Lower lobe of right lung (tissue), 2 donors: ENCODE measurements at regions not wholly inside any gene's neighbourhood (a gene's known extent, or its start where the extent isn't known, plus 50 kb on each side); places are given as distances from the start of the nearest gene placed in this dataset.

Experiments used
- ATAC-seq, 2 donors: fragments of 200-7000 bp; cut with Tn5 transposase; one replicate each; pipeline ENCODE4 v1.9.1; 2020 to 2022; ENCODE audit warnings: mild to moderate bottlenecking in 2 of 2, moderate library complexity in 2 of 2
- DNase-seq: peaks from one replicate; pipeline ENCODE4 v3.0.0-alpha.2; 2020
- H3K27ac ChIP-seq: fragments of 200-600 bp; one replicate; pipeline ENCODE4 v1.8.0; 2022
- H3K27me3 ChIP-seq: fragments of 200-600 bp; one replicate; pipeline ENCODE4 v1.8.0; 2022; ENCODE audit warnings: low read depth
- H3K36me3 ChIP-seq: fragments of 200-600 bp; one replicate; pipeline ENCODE4 v1.8.0; 2022; ENCODE audit warnings: mild to moderate bottlenecking
- H3K4me1 ChIP-seq: fragments of 200-600 bp; one replicate; pipeline ENCODE4 v1.8.0; 2022
- H3K4me3 ChIP-seq: fragments of 200-600 bp; one replicate; pipeline ENCODE4 v1.8.0; 2022; ENCODE audit warnings: mild to moderate bottlenecking
- H3K9me3 ChIP-seq: fragments of 200-600 bp; one replicate; pipeline ENCODE4 v1.8.0; 2022
- CTCF ChIP-seq: fragments of 200-600 bp; IDR thresholded peaks from one replicate; pipeline ENCODE4 v1.8.0; 2022; ENCODE audit warnings: antibody characterized with exemption, mild to moderate bottlenecking
- intact Hi-C: fragments of 100-400 bp; cut with DNase I; formaldehyde crosslinking; loops from one replicate; pipeline ENCODE4 v1.11.0; 2022
- donor health status: DM: no; HTN: yes; CAD: no; lungs with severe emphysema.

GRCh38 chr2:120858361-120859106, 122.9 kb downstream of the GLI2 start:
- Histone ChIP-seq H3K36me3 (no peaks in the 10 kb centered on the region), H3K27me3 (no peaks in the 10 kb centered on the region), H3K4me3 (no peak overlapping the region), H3K9me3 (no peaks in the 10 kb centered on the region), H3K27ac (no peak overlapping the region), H3K4me1 (no peaks in the 10 kb centered on the region)
- intact Hi-C loops: no loop called here
- no peak for TF ChIP-seq CTCF
- DNase-seq (peak; percentile 24), ATAC-seq (no peak)

- Histone ChIP-seq H3K4me3 (no peak overlapping the region), H3K36me3 (no peaks in the 10 kb centered on the region), H3K9me3 (no peaks in the 10 kb centered on the region), H3K4me1 (no peaks in the 10 kb centered on the region), H3K27ac (no peak overlapping the region), H3K27me3 (no peaks in the 10 kb centered on the region)
- DNase-seq (no peak), ATAC-seq (no peak)
- TF ChIP-seq CTCF: no peak
- intact Hi-C loops: no loop called here
Measured at GRCh38 chr2:120859128-120859527, 123.5 kb downstream of the GLI2 start.

- no peak for TF ChIP-seq CTCF
- no peak for ATAC-seq
- H3K9me3 ChIP-seq: no peaks in the 10 kb centered on the region
- no peak overlapping the region for H3K4me3 ChIP-seq
- H3K36me3 ChIP-seq: no peaks in the 10 kb centered on the region
- no peaks in the 10 kb centered on the region for H3K4me1 ChIP-seq
- peak; percentile 30 for DNase-seq
- no peaks in the 10 kb centered on the region for H3K27me3 ChIP-seq
- H3K27ac ChIP-seq: no peak overlapping the region
- intact Hi-C loops: no loop called here
Measured at GRCh38 chr2:120859814-120860578, 124.3 kb downstream of the GLI2 start.

- Histone ChIP-seq H3K4me3 (no peak overlapping the region), H3K36me3 (no peaks in the 10 kb centered on the region), H3K9me3 (no peaks in the 10 kb centered on the region), H3K4me1 (no peaks in the 10 kb centered on the region), H3K27ac (no peak overlapping the region), H3K27me3 (no peaks in the 10 kb centered on the region)
- DNase-seq (no peak), ATAC-seq (no peak)
- TF ChIP-seq CTCF: no peak
- intact Hi-C loops: no loop called here
Measured at GRCh38 chr2:120860579-120860922, 124.9 kb downstream of the GLI2 start.

GRCh38 chr2:120861191-120861575, 125.5 kb downstream of the GLI2 start:
- no peak for ATAC-seq
- peak; percentile 25 for DNase-seq
- Histone ChIP-seq H3K4me3 (no peak overlapping the region), H3K27me3 (no peaks in the 10 kb centered on the region), H3K36me3 (no peaks in the 10 kb centered on the region), H3K27ac (no peak overlapping the region), H3K9me3 (no peaks in the 10 kb centered on the region), H3K4me1 (no peaks in the 10 kb centered on the region)
- no peak for TF ChIP-seq CTCF
- intact Hi-C loops: no loop called here
